LNCaP clone FGC (cell line): ENCODE measurements at regions not wholly inside any gene's neighbourhood (a gene's known extent, or its start where the extent isn't known, plus 50 kb on each side); places are given as distances from the start of the nearest gene placed in this dataset.

ENCODE experiments used
- DNase-seq: peaks from one replicate; pipeline ENCODE4 v3.0.0-alpha.2; 2011; ENCODE audit warnings: low read depth
- H3K4me3 ChIP-seq: 2 replicates; pipeline ENCODE4 v1.5.1; 2011; ENCODE audit warnings: mild to moderate bottlenecking, low read depth, low read length, control low read depth
- TF ChIP-seq, protein P1 (sequence below): IDR thresholded peaks from 2 replicates; pipeline ENCODE4 v1.5.1; 2012; ENCODE audit warnings: mild to moderate bottlenecking; ENCODE audit not compliant: control insufficient read depth, insufficient read depth; ENCODE audit errors: extremely low read depth

DNA sequence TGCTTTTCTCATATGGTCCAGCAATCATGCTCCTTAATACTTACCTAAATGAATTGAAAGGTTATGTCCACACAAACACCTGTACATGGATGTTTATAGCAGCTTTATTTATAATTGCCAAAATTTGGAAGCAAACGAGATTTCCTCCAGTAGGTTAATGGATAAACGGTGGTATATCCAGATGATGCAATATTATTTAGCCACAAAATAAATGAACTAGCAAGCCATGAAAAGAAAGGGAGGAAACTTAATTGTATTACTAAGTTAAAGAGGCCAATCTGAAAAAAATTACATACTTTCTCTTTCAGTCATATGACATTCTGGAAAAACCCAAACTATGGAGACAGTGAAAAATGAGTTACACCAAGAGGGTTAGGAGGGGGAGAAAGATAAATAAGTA, 76.3 kb upstream of the LRRC7 start:
- H3K4me3 ChIP-seq, result no peak overlapping the region
- DNase-seq, result no peak
- TF ChIP-seq, protein P1, sequence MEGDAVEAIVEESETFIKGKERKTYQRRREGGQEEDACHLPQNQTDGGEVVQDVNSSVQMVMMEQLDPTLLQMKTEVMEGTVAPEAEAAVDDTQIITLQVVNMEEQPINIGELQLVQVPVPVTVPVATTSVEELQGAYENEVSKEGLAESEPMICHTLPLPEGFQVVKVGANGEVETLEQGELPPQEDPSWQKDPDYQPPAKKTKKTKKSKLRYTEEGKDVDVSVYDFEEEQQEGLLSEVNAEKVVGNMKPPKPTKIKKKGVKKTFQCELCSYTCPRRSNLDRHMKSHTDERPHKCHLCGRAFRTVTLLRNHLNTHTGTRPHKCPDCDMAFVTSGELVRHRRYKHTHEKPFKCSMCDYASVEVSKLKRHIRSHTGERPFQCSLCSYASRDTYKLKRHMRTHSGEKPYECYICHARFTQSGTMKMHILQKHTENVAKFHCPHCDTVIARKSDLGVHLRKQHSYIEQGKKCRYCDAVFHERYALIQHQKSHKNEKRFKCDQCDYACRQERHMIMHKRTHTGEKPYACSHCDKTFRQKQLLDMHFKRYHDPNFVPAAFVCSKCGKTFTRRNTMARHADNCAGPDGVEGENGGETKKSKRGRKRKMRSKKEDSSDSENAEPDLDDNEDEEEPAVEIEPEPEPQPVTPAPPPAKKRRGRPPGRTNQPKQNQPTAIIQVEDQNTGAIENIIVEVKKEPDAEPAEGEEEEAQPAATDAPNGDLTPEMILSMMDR, result no peak

DNA sequence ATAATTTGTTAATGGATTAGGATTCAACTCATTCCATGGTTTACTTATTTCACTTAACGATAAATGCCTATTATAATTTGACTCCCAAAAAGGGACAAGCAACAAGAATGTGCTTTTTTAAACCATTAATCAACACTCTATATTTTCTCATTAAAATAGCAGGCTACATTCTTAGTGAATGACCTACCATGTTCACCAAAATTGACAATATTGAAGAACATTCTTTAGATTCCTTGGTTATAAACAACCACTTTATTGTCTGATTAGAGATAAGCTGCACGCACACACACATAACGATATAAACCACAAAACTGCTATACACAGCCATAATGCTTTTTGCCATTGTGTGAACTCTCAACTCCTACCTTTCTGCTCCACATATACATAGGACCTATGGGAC, 75.4 kb upstream of the LRRC7 start:
- TF ChIP-seq, protein P1, result no peak
- DNase-seq, result no peak
- H3K4me3 ChIP-seq, result no peak overlapping the region

DNA sequence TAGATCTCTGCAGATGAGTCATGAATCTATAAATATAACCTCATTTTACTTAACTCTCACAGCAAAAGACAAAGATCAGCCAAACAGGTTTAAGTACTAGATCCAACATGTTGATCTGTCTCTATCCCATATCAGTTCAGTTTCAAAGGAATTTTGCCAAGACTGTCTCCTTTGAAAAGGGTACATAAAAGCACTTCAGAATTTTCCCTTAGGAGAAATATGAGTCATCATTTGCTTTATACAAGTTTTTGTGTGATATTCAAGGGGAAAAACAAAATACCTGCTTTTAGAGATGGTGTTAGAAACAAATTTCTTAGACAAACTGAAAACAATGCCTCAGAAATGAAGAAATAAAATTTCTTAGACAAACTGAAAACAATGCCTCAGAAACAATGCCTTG, 73.5 kb upstream of the LRRC7 start:
- TF ChIP-seq, protein P1, result no peak
- no peak for DNase-seq
- no peak overlapping the region for H3K4me3 ChIP-seq

DNA sequence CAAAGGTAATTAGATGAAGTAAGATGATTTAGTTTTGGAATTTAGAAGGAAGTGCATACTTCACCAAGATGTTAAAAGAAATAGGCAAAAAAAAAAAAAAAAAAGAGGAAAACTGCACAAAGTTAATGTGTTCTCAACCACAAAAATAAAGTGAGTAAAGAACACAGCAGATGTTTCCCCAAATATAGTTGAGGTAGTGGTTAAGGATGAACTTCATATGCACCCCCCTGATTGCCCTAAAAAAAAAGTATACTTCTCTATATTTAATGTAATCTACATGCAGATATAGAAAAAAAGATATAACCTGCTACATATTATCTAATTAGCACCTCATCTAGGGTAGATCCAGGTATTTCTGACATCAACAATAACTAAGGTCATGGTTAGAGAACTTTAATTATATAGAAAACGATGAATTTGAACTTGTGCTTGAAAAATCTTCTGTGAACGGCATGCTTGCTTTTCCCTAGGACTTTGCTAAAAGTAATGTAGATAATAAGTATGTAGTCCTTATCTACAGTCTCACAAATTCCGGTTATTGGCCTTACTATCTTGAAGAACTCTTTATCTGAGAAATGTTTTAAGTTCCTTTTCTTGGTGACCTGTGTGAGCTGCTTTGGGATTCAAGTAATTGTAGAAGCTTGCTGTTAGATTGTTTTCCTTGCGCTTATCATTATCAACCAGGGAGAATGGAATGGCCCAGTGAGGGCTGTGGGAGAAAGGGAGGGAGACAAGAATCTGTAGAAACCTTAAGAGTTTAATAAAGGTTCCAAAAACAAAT, 70.1 kb upstream of the LRRC7 start:
- DNase-seq, result no peak
- TF ChIP-seq, protein P1, result no peak
- H3K4me3 ChIP-seq, result no peak overlapping the region

DNA sequence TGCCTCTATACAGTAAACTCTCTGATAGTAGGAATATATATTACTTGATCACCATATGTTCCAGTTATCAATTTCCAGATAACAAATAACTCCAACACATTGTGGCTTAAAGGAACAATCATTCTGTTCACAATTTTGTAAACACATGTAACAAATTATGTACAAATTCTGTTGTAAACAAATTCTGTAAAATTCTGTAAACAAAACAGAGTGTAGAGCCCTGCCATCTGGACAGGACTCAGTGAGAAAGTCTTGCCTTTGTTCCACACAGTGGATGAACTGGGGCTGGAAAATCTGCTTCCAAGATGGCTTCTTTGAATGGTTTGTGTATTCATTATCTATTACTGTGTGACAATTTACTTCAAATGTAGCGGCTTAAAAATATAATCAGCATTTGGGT, 69.0 kb upstream of the LRRC7 start:
- H3K4me3 ChIP-seq, result no peak overlapping the region
- TF ChIP-seq, protein P1, result no peak
- no peak for DNase-seq

DNA sequence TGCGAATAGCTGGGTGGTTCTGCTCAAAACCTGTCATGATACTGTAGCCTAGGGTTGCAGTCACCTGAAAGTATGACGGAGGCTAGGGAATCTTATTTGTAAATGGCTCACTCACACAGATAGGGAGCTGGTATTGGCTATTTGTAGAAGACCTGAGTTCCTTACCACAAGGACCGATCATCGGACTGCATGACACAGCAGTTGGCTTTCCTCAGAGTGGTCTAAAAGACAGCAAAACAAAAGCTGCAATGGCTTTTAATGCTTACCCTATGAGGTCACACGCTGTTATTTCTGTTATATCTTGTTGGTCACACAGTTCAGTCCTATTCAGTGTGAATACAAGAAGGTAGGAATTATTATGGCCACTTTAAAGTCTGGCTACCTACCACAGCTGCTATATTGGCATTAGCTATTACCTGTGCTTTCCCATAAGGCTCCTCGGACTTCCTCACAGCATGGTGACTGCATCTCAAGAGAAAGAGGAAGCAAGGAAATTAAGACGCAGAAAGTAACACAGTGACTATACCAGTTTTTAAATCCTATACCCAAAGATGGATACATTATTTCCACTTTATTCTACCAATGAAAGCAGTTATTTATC, 68.4 kb upstream of the LRRC7 start:
- TF ChIP-seq, protein P1, result no peak
- H3K4me3 ChIP-seq, result no peak overlapping the region
- no peak for DNase-seq
